NB4 (cell line): ENCODE measurements at regions not wholly inside any gene's neighbourhood (a gene's known extent, or its start where the extent isn't known, plus 50 kb on each side); places are given as distances from the start of the nearest gene placed in this dataset.

ENCODE experiments used
- DNase-seq: peaks from one replicate; pipeline ENCODE4 v3.0.0; 2010; ENCODE audit warnings: low read depth
- H3K4me3 ChIP-seq: one replicate; pipeline ENCODE4 v1.5.1; 2011; ENCODE audit warnings: mild to moderate bottlenecking, low read depth, low read length, moderate library complexity
- CTCF ChIP-seq: IDR thresholded peaks from one replicate; pipeline ENCODE4 v1.5.1; 2012; ENCODE audit warnings: low read depth, low read length
- MAX ChIP-seq: IDR thresholded peaks from 2 replicates; pipeline ENCODE4 v1.6.1; 2011; ENCODE audit warnings: low read depth, low read length
- MYC ChIP-seq: IDR thresholded peaks from 2 replicates; pipeline ENCODE4 v1.6.1; 2011; ENCODE audit warnings: low read depth, low read length
- POLR2A ChIP-seq: IDR thresholded peaks from 2 replicates; pipeline ENCODE4 v1.6.1; 2011; ENCODE audit warnings: mild to moderate bottlenecking; ENCODE audit not compliant: insufficient read length; ENCODE audit errors: extremely low read depth

GRCh38 chr18:10086458-10087210 lies 172.8 kb downstream of the VAPA start:
- H3K4me3 ChIP-seq: no peak overlapping the region
- TF ChIP-seq POLR2A (no peak), CTCF (no peak), MYC (no peak), MAX (no peak)
- no peak for DNase-seq

GRCh38 chr18:10088734-10089133 lies 174.9 kb downstream of the VAPA start:
- TF ChIP-seq MAX (no peak), MYC (no peak), CTCF (no peak), POLR2A (no peak)
- no peak for DNase-seq
- H3K4me3 ChIP-seq: no peak overlapping the region

GRCh38 chr18:10089881-10090280 lies 176.1 kb downstream of the VAPA start:
- TF ChIP-seq MAX: no peak
- no peak for TF ChIP-seq POLR2A
- TF ChIP-seq CTCF: no peak
- no peak for TF ChIP-seq MYC
- H3K4me3 ChIP-seq: no peak overlapping the region
- no peak for DNase-seq

- no peak for DNase-seq
- no peak for TF ChIP-seq POLR2A
- no peak for TF ChIP-seq MYC
- no peak for TF ChIP-seq MAX
- TF ChIP-seq CTCF: no peak
- no peak overlapping the region for H3K4me3 ChIP-seq
Measured at GRCh38 chr18:10090668-10091067, 176.9 kb downstream of the VAPA start.

- TF ChIP-seq MYC: no peak
- no peak for TF ChIP-seq MAX
- TF ChIP-seq POLR2A: no peak
- TF ChIP-seq CTCF: no peak
- no peak for DNase-seq
- H3K4me3 ChIP-seq: no peak overlapping the region
Measured at GRCh38 chr18:10093445-10093844, 179.6 kb downstream of the VAPA start.
